Caco-2 (cell line): ENCODE measurements at regions not wholly inside any gene's neighbourhood (a gene's known extent, or its start where the extent isn't known, plus 50 kb on each side); places are given as distances from the start of the nearest gene placed in this dataset.

Experiments used
- BruUV-seq: library from RNA; stranded (reverse); fragments of 400-500 nt; replicated peaks from 2 replicates; lab custom pipeline; 2021; lab: Mats Ljungman, UMichigan
- CTCF ChIA-PET: fragments of 300-600 bp; sonication (Branson Sonifier 250); formaldehyde crosslinking; loops from one replicate; lab custom pipeline; 2022; ENCODE audit warnings: antibody characterized with exemption; lab: Charles Lee
- POLR2A ChIA-PET: fragments of 300-600 bp; sonication (Branson Sonifier 250); formaldehyde crosslinking; loops from one replicate; lab custom pipeline; 2022; ENCODE audit warnings: antibody characterized with exemption; lab: Charles Lee
- DNase-seq, 2 experiments: peaks; one replicate each; pipeline versions ENCODE4 v3.0.0 to v3.0.0-alpha.2; 2020 to 2022
- H3K27me3 ChIP-seq: replicated peaks from 2 replicates; pipeline ENCODE4 v1.6.0; 2011; ENCODE audit warnings: low read length; ENCODE audit not compliant: control insufficient read depth, insufficient read depth
- H3K36me3 ChIP-seq: 2 replicates; pipeline ENCODE4 v1.5.1; 2011; ENCODE audit warnings: low read length; ENCODE audit not compliant: control insufficient read depth, insufficient read depth
- H3K4me1 ChIP-seq: fragments of 250-450 bp; sonication (Bioruptor Pico); 2 replicates; pipeline ENCODE4 v1.5.1; 2020; ENCODE audit warnings: mild to moderate bottlenecking
- H3K4me3 ChIP-seq: 2 replicates; pipeline ENCODE4 v1.5.1; 2011; ENCODE audit warnings: low read depth, mild to moderate bottlenecking, control low read depth, low read length
- H3K9me3 ChIP-seq: fragments of 250-450 bp; sonication (Bioruptor Pico); 2 replicates; pipeline ENCODE4 v1.5.1; 2020; ENCODE audit warnings: mild to moderate bottlenecking, moderate library complexity
- H3K27ac Mint-ChIP-seq: one replicate; pipeline ENCODE4 v1.8.0; 2022; ENCODE audit warnings: mixed read lengths; ENCODE audit not compliant: unreplicated experiment
- H3K27me3 Mint-ChIP-seq: one replicate; pipeline ENCODE4 v1.8.0; 2022; ENCODE audit warnings: mixed read lengths; ENCODE audit not compliant: insufficient read depth, unreplicated experiment
- H3K36me3 Mint-ChIP-seq: one replicate; pipeline ENCODE4 v1.8.0; 2022; ENCODE audit warnings: mild to moderate bottlenecking, mixed read lengths; ENCODE audit not compliant: insufficient read depth, unreplicated experiment
- H3K4me1 Mint-ChIP-seq: one replicate; pipeline ENCODE4 v1.8.0; 2022; ENCODE audit warnings: low read depth, mixed read lengths; ENCODE audit not compliant: unreplicated experiment
- H3K4me3 Mint-ChIP-seq: one replicate; pipeline ENCODE4 v1.8.0; 2022; ENCODE audit warnings: mild to moderate bottlenecking, moderate library complexity, mixed read lengths; ENCODE audit not compliant: unreplicated experiment
- H3K9me3 Mint-ChIP-seq: one replicate; pipeline ENCODE4 v1.8.0; 2022; ENCODE audit warnings: mixed read lengths; ENCODE audit not compliant: unreplicated experiment
- intact Hi-C: fragments of 100-400 bp; cut with micrococcal nuclease; formaldehyde crosslinking; loops from one replicate; pipeline ENCODE4 v1.10.0; 2022; ENCODE audit not compliant: unreplicated experiment
- TF ChIP-seq, protein P1 (sequence below), 2 experiments: fragments of 200-600 bp in 1 of 2; IDR thresholded peaks; 1 replicate in 1 of 2; 2 replicates in 1 of 2; pipeline versions ENCODE4 v1.5.1 to v1.8.0; 2011 to 2022; ENCODE audit warnings: antibody characterized with exemption in 1 of 2, control low read depth in 1 of 2, inconsistent platforms in 1 of 2, low read depth in 1 of 2, low read length in 1 of 2, mild to moderate bottlenecking in 1 of 2, moderate library complexity in 1 of 2; ENCODE audit not compliant: insufficient read depth in 1 of 2, severe bottlenecking in 1 of 2, unreplicated experiment in 1 of 2

DNA sequence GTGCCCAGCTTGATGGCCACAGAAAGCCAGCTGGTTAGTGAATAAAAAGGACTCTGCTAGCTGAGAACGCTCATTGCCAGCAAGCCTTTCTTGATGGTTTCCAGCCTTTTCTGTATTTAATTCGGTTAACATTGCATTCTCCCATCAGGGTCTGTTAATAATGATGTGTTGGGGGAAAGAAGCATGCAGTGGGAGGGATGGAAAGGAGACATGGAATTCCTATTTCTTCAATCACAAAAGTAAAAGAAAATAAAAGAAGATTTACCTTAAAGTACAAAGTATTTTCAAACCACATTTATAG lies 141.9 kb upstream of the RBBP8 start:
- no peak overlapping the region for H3K4me3 Mint-ChIP-seq
- H3K9me3 Mint-ChIP-seq: no peaks in the 10 kb centered on the region
- Histone ChIP-seq H3K4me3 (no peak overlapping the region), H3K9me3 (0 out of 2 replicates have a peak, but pooled peaks cover 2% of the 10 kb centered on the region), H3K27me3 (no peaks in the 10 kb centered on the region), H3K4me1 (no peaks in the 10 kb centered on the region), H3K36me3 (no peaks in the 10 kb centered on the region)
- CTCF ChIA-PET: no interaction called here
- TF ChIP-seq, protein P1, sequence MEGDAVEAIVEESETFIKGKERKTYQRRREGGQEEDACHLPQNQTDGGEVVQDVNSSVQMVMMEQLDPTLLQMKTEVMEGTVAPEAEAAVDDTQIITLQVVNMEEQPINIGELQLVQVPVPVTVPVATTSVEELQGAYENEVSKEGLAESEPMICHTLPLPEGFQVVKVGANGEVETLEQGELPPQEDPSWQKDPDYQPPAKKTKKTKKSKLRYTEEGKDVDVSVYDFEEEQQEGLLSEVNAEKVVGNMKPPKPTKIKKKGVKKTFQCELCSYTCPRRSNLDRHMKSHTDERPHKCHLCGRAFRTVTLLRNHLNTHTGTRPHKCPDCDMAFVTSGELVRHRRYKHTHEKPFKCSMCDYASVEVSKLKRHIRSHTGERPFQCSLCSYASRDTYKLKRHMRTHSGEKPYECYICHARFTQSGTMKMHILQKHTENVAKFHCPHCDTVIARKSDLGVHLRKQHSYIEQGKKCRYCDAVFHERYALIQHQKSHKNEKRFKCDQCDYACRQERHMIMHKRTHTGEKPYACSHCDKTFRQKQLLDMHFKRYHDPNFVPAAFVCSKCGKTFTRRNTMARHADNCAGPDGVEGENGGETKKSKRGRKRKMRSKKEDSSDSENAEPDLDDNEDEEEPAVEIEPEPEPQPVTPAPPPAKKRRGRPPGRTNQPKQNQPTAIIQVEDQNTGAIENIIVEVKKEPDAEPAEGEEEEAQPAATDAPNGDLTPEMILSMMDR (IDR thresholded peaks at IDR 0.05; ENCODE audit: insufficient read depth in 1 of 2, low read depth in 1 of 2, low read length in 1 of 2, severe bottlenecking in 1 of 2, unreplicated experiment in 1 of 2): no peak
- BruUV-seq: no TSS peak
- POLR2A ChIA-PET: no interaction called here
- H3K27me3 Mint-ChIP-seq: no peaks in the 10 kb centered on the region
- H3K36me3 Mint-ChIP-seq: no peaks in the 10 kb centered on the region
- DNase-seq: no peak
- H3K4me1 Mint-ChIP-seq: peaks cover 8% of the 10 kb centered on the region
- intact Hi-C loops: no loop called here
- no peak overlapping the region for H3K27ac Mint-ChIP-seq

DNA sequence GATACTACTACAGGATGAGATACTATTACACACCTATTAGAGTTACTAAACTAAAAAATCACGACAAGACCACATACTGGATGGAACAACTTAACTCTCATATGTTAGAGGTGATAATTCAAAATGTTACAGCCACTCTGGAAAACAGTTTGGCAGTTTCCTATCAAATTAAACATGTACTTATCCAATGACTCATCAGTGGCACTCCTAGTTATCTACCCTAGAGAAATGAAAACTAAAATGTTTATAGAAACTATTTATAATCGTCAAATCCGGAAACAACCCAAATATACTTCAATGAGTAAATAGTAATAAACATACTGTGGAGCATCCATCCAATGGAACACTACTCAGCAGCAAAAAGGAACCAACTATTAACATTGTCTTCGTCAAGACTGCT lies 137.0 kb upstream of the RBBP8 start:
- H3K4me3 Mint-ChIP-seq: no peak overlapping the region
- Histone ChIP-seq H3K9me3 (0 out of 2 replicates have a peak, but pooled peaks cover 2% of the 10 kb centered on the region), H3K27me3 (no peaks in the 10 kb centered on the region), H3K4me3 (no peak overlapping the region), H3K36me3 (no peaks in the 10 kb centered on the region), H3K4me1 (no peaks in the 10 kb centered on the region)
- intact Hi-C loops: loop anchor here (5.0 kb wide), 1 partner anchor 136 kb away; the partner anchor contains the start of gene RBBP8
- no TSS peak for BruUV-seq
- no peaks in the 10 kb centered on the region for H3K9me3 Mint-ChIP-seq
- no peaks in the 10 kb centered on the region for H3K36me3 Mint-ChIP-seq
- no peaks in the 10 kb centered on the region for H3K27me3 Mint-ChIP-seq
- H3K27ac Mint-ChIP-seq: no peak overlapping the region
- TF ChIP-seq, protein P1 (IDR thresholded peaks at IDR 0.05; ENCODE audit: insufficient read depth in 1 of 2, low read depth in 1 of 2, low read length in 1 of 2, severe bottlenecking in 1 of 2, unreplicated experiment in 1 of 2): no peak
- CTCF ChIA-PET: no interaction called here
- no peak for DNase-seq
- H3K4me1 Mint-ChIP-seq: no peaks in the 10 kb centered on the region
- POLR2A ChIA-PET: no interaction called here

DNA sequence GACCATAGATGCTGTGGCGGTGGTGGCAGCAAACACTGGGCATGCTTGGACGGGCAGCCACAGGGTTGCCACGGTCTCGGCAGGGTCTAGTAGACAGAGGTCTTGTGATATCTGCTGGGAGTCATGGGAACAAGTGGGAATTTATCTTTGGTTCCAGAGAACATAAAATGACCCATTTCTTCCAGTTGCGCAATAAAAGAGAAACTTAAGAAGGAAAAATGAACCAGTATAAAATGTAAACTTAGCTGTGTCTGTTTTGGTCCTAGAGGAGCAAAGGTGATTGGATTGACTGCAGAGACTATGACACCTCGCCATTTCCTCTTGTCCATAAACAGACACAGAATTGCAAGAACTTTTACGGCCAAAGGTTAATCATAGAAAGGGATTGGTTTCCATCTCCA lies 132.6 kb upstream of the RBBP8 start:
- Mint-ChIP-seq H3K9me3 (no peaks in the 10 kb centered on the region), H3K36me3 (no peaks in the 10 kb centered on the region), H3K4me1 (no peaks in the 10 kb centered on the region), H3K27me3 (no peaks in the 10 kb centered on the region), H3K4me3 (no peak overlapping the region), H3K27ac (no peak overlapping the region)
- no peaks in the 10 kb centered on the region for H3K36me3 ChIP-seq
- intact Hi-C loops: no loop called here
- no peak overlapping the region for H3K4me3 ChIP-seq
- no peaks in the 10 kb centered on the region for H3K4me1 ChIP-seq
- TF ChIP-seq, protein P1 (IDR thresholded peaks at IDR 0.05; ENCODE audit: insufficient read depth in 1 of 2, low read depth in 1 of 2, low read length in 1 of 2, severe bottlenecking in 1 of 2, unreplicated experiment in 1 of 2): no peak
- ChIA-PET POLR2A (no interaction called here), CTCF (no interaction called here)
- no peak for DNase-seq
- BruUV-seq: no TSS peak
- no peaks in the 10 kb centered on the region for H3K27me3 ChIP-seq
- H3K9me3 ChIP-seq: no peaks in the 10 kb centered on the region
